Peyer's patch (tissue), 4 donors: ENCODE measurements at regions not wholly inside any gene's neighbourhood (a gene's known extent, or its start where the extent isn't known, plus 50 kb on each side); places are given as distances from the start of the nearest gene placed in this dataset.

Experiments
- DNase-seq, 3 donors: peaks; one replicate each; pipeline ENCODE4 v3.0.0-alpha.2; 2017 to 2019
- H3K27ac ChIP-seq, 4 donors: fragments of 200-600 bp; sonication (generic); one replicate each; pipeline ENCODE4 v1.5.1; 2016 to 2019
- H3K27me3 ChIP-seq, 2 donors: fragments of 200-600 bp; sonication (generic); one replicate each; pipeline ENCODE4 v1.5.1; 2019
- H3K36me3 ChIP-seq, 3 donors: fragments of 200-600 bp; sonication (generic); one replicate each; pipeline ENCODE4 v1.5.1; 2016 to 2019
- H3K4me1 ChIP-seq, 4 donors: fragments of 200-600 bp; sonication (generic); one replicate each; pipeline ENCODE4 v1.5.1; 2016 to 2019
- H3K4me3 ChIP-seq, 4 donors: fragments of 200-600 bp; sonication (generic); 1 replicate in 3 of 4; 2 replicates in 1 of 4; pipeline ENCODE4 v1.5.1; 2016 to 2019; ENCODE audit warnings: mild to moderate bottlenecking in 1 of 4
- H3K9me3 ChIP-seq, 4 donors: fragments of 200-600 bp; sonication (generic); one replicate each; pipeline ENCODE4 v1.5.1; 2016 to 2019; ENCODE audit warnings: mild to moderate bottlenecking in 1 of 4
- CTCF ChIP-seq, 6 experiments: fragments of 450-650 bp in 4 of 6; fragments of 200-600 bp in 2 of 6; sonication (generic) in 1 of 6; IDR thresholded peaks; one replicate each; pipeline ENCODE4 v1.5.1; 2017 to 2019; ENCODE audit warnings: antibody characterized with exemption in 6 of 6, mild to moderate bottlenecking in 3 of 6, moderate library complexity in 1 of 6
- POLR2A ChIP-seq, 2 donors: fragments of 450-650 bp; IDR thresholded peaks; one replicate each; pipeline ENCODE4 v1.5.1; 2017; ENCODE audit warnings: antibody characterized with exemption in 2 of 2, mild to moderate bottlenecking in 2 of 2, moderate library complexity in 2 of 2

- DNase-seq = no peak
- no peaks in the 10 kb centered on the region for H3K4me1 ChIP-seq
Observed at GRCh38 chr2:115303-115702, 69.0 kb upstream of the FAM110C start.

GRCh38 chr2:114616-115015 is 68.3 kb upstream of the FAM110C start:
- Histone ChIP-seq H3K9me3 (no peaks in the 10 kb centered on the region), H3K36me3 (no peaks in the 10 kb centered on the region), H3K4me1 (no peaks in the 10 kb centered on the region), H3K4me3 (no peak overlapping the region), H3K27ac (no peak overlapping the region), H3K27me3 (no peaks in the 10 kb centered on the region)
- no peak for DNase-seq
- TF ChIP-seq CTCF (IDR thresholded peaks at IDR 0.05) = no peak
- no peak for TF ChIP-seq POLR2A (IDR thresholded peaks at IDR 0.05)

More at GRCh38 chr2:115303-115702, 69.0 kb upstream of the FAM110C start:
- Histone ChIP-seq H3K9me3 (no peaks in the 10 kb centered on the region), H3K27ac (no peak overlapping the region), H3K4me3 (no peak overlapping the region), H3K36me3 (no peaks in the 10 kb centered on the region), H3K27me3 (no peaks in the 10 kb centered on the region)
- TF ChIP-seq CTCF (IDR thresholded peaks at IDR 0.05) = no peak

- Histone ChIP-seq H3K9me3 (peaks cover 0 to 6% (median 3%) of the 10 kb centered on the region in 4 donors), H3K36me3 (no peaks in the 10 kb centered on the region), H3K27ac (no peak overlapping the region), H3K27me3 (no peaks in the 10 kb centered on the region), H3K4me1 (no peaks in the 10 kb centered on the region), H3K4me3 (no peak overlapping the region)
- DNase-seq = no peak
- TF ChIP-seq CTCF (IDR thresholded peaks at IDR 0.05) (no peak), POLR2A (IDR thresholded peaks at IDR 0.05) (no peak)
Observed at GRCh38 chr2:109998-110397, 63.7 kb upstream of the FAM110C start.

- no peaks in the 10 kb centered on the region for H3K4me1 ChIP-seq
- H3K9me3 ChIP-seq = peaks cover 0 to 6% (median 3%) of the 10 kb centered on the region in 4 donors
- no peak overlapping the region for H3K27ac ChIP-seq
- no peak overlapping the region for H3K4me3 ChIP-seq
- DNase-seq = no peak
- no peaks in the 10 kb centered on the region for H3K36me3 ChIP-seq
- TF ChIP-seq POLR2A (IDR thresholded peaks at IDR 0.05) (no peak), CTCF (IDR thresholded peaks at IDR 0.05) (no peak)
- no peaks in the 10 kb centered on the region for H3K27me3 ChIP-seq
Observed at GRCh38 chr2:108920-109809, 62.9 kb upstream of the FAM110C start.

GRCh38 chr2:101016-101415 is 54.7 kb upstream of the FAM110C start:
- H3K4me3 ChIP-seq = no peak overlapping the region
- no peak for TF ChIP-seq CTCF (IDR thresholded peaks at IDR 0.05)
- no peak for TF ChIP-seq POLR2A (IDR thresholded peaks at IDR 0.05)
- H3K36me3 ChIP-seq = no peaks in the 10 kb centered on the region
- no peaks in the 10 kb centered on the region for H3K9me3 ChIP-seq
- DNase-seq = no peak
- H3K27ac ChIP-seq = no peak overlapping the region
- no peaks in the 10 kb centered on the region for H3K27me3 ChIP-seq
- H3K4me1 ChIP-seq = no peaks in the 10 kb centered on the region
